Panc1 (cell line): ENCODE measurements at regions not wholly inside any gene's neighbourhood (a gene's known extent, or its start where the extent isn't known, plus 50 kb on each side); places are given as distances from the start of the nearest gene placed in this dataset.

Experiments
- ATAC-seq: fragments of 200-7000 bp; cut with Tn5 transposase; 2 replicates; pipeline ENCODE4 v1.9.1; 2020; ENCODE audit warnings: mild to moderate bottlenecking, moderate library complexity
- BruUV-seq: library from RNA; stranded (reverse); fragments of 400-500 nt; replicated peaks from 2 replicates; lab custom pipeline; 2021; lab: Mats Ljungman, UMichigan
- CTCF ChIA-PET: fragments of 300-600 bp; sonication (Branson Sonifier 250); formaldehyde crosslinking; loops from one replicate; lab custom pipeline; 2022; ENCODE audit warnings: antibody characterized with exemption; lab: Charles Lee
- POLR2A ChIA-PET: fragments of 300-600 bp; sonication (Branson Sonifier 250); formaldehyde crosslinking; loops from one replicate; lab custom pipeline; 2022; ENCODE audit warnings: antibody characterized with exemption; lab: Charles Lee
- DNase-seq: peaks from one replicate; pipeline ENCODE4 v3.0.0-alpha.2; 2010; ENCODE audit warnings: low read depth, low spot score
- H3K27ac ChIP-seq: 2 replicates; pipeline ENCODE4 v1.5.1; 2011; ENCODE audit warnings: mild to moderate bottlenecking, low read length, inconsistent platforms
- H3K27me3 ChIP-seq: fragments of 200-500 bp; sonication (Bioruptor generic); 2 replicates; pipeline ENCODE4 v1.6.0; 2014; ENCODE audit warnings: low read length, inconsistent platforms; ENCODE audit not compliant: control insufficient read depth, insufficient read depth
- H3K36me3 ChIP-seq: fragments of 200-500 bp; sonication (Bioruptor generic); 2 replicates; pipeline ENCODE4 v1.5.1; 2014; ENCODE audit warnings: inconsistent platforms, mild to moderate bottlenecking, low read length, moderate library complexity; ENCODE audit not compliant: control insufficient read depth, insufficient read depth
- H3K4me1 ChIP-seq: 2 replicates; pipeline ENCODE4 v1.5.1; 2011; ENCODE audit warnings: inconsistent platforms, mild to moderate bottlenecking, low read length, moderate library complexity; ENCODE audit not compliant: control insufficient read depth, insufficient read depth
- H3K4me3 ChIP-seq, 2 experiments: 2 replicates each; pipeline ENCODE4 v1.5.1; 2011 to 2012; ENCODE audit warnings: low read depth in 2 of 2, low read length in 2 of 2, mild to moderate bottlenecking in 2 of 2, inconsistent platforms in 1 of 2, moderate library complexity in 1 of 2
- H3K9me3 ChIP-seq: fragments of 200-500 bp; sonication (Bioruptor generic); 2 replicates; pipeline ENCODE4 v1.5.1; 2014; ENCODE audit warnings: low read depth, mild to moderate bottlenecking, inconsistent platforms, low read length, moderate library complexity; ENCODE audit not compliant: control insufficient read depth, insufficient read depth
- POLR2AphosphoS5 ChIP-seq: IDR thresholded peaks from 2 replicates; pipeline ENCODE4 v1.6.1; 2012; ENCODE audit warnings: mild to moderate bottlenecking, low read depth, low read length, moderate library complexity
- REST ChIP-seq, 2 experiments: IDR thresholded peaks; 2 replicates each; pipeline ENCODE4 v1.6.1; 2011 to 2012; ENCODE audit warnings: low read depth in 2 of 2, control low read depth in 1 of 2, low read length in 1 of 2, mild to moderate bottlenecking in 1 of 2, moderate library complexity in 1 of 2; ENCODE audit not compliant: insufficient read depth in 1 of 2
- SIN3A ChIP-seq: IDR thresholded peaks from 2 replicates; pipeline ENCODE4 v1.6.1; 2012; ENCODE audit warnings: low read depth, mild to moderate bottlenecking, low read length, moderate library complexity, borderline replicate concordance; ENCODE audit not compliant: insufficient read depth
- TCF7L2 ChIP-seq: IDR thresholded peaks from 2 replicates; pipeline ENCODE4 v1.6.1; 2011; ENCODE audit warnings: mild to moderate bottlenecking, low read depth, low read length, inconsistent platforms
- in situ Hi-C: cut with HindIII; loops from 2 replicates; pipeline ENCODE4 v1.10.0; 2016; ENCODE audit warnings: low sequenced_read_pairs, low pct_unique_long_range_greater_than_20kb
- intact Hi-C: fragments of 100-400 bp; cut with micrococcal nuclease; formaldehyde crosslinking; loops from one replicate; pipeline ENCODE4 v1.10.0; 2022; ENCODE audit not compliant: unreplicated experiment
- TF ChIP-seq, protein P1 (sequence below): fragments of 450-650 bp; IDR thresholded peaks from 2 replicates; pipeline ENCODE4 v1.5.1; 2017; ENCODE audit warnings: mild to moderate bottlenecking

DNA sequence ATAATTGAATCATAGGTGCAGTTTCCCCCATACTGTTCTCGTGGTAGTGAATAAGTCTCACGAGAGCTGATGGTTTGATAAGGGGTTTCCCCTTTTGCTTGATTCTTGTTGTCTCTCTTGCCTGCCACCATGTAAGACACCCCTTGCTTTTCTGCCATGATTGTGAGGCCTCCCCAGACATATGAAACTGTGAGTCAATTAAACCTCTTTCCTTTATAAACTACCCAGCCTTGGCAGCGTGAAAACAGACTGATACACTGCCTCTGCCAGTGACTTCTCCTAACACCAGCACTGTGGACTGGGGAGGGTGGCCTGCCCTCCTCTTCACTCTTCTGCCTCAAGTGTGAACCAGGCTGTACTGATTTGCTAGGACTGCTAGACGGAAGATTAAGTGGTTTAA is 108.6 kb downstream of the RAB11FIP2 start:
- ChIA-PET POLR2A (no interaction called here), CTCF (no interaction called here)
- TF ChIP-seq REST (IDR thresholded peaks at IDR 0.05; ENCODE audit: insufficient read depth in 1 of 2, low read depth in 2 of 2, low read length in 1 of 2) (no peak), TCF7L2 (no peak), POLR2AphosphoS5 (no peak), SIN3A (no peak)
- TF ChIP-seq, protein P1, sequence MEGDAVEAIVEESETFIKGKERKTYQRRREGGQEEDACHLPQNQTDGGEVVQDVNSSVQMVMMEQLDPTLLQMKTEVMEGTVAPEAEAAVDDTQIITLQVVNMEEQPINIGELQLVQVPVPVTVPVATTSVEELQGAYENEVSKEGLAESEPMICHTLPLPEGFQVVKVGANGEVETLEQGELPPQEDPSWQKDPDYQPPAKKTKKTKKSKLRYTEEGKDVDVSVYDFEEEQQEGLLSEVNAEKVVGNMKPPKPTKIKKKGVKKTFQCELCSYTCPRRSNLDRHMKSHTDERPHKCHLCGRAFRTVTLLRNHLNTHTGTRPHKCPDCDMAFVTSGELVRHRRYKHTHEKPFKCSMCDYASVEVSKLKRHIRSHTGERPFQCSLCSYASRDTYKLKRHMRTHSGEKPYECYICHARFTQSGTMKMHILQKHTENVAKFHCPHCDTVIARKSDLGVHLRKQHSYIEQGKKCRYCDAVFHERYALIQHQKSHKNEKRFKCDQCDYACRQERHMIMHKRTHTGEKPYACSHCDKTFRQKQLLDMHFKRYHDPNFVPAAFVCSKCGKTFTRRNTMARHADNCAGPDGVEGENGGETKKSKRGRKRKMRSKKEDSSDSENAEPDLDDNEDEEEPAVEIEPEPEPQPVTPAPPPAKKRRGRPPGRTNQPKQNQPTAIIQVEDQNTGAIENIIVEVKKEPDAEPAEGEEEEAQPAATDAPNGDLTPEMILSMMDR: no peak
- ATAC-seq (no peak), DNase-seq (no peak)
- no peak overlapping the region for H3K4me3 ChIP-seq
- BruUV-seq: no TSS peak
- in situ Hi-C loops: no loop called here
- no peaks in the 10 kb centered on the region for H3K9me3 ChIP-seq
- no peaks in the 10 kb centered on the region for H3K36me3 ChIP-seq
- intact Hi-C loops: no loop called here
- H3K27ac ChIP-seq: no peak overlapping the region
- H3K27me3 ChIP-seq: no peaks in the 10 kb centered on the region
- no peaks in the 10 kb centered on the region for H3K4me1 ChIP-seq

DNA sequence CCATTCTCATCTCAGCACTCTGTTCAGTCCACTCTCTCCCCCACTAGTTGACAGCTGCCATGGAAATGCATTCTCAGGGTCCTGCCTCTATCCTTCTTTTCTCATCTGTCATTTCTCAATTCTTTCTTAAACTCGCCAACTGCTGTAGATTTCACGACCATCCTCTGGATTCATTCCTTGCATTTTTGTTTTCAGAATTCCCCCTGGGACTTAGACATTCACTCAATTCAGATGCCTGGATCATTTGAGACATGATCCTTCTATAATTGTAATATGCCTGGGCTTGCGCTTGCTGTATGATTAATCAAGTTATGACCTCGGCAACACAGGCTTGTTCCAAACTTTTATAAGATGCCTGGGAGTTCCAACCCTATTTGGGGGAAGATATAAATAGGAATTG is 104.5 kb downstream of the RAB11FIP2 start:
- in situ Hi-C loops: no loop called here
- H3K27me3 ChIP-seq: no peaks in the 10 kb centered on the region

More for the DNA sequence above, 104.5 kb downstream of the RAB11FIP2 start:
- no TSS peak for BruUV-seq
- H3K27ac ChIP-seq: no peak overlapping the region
- H3K4me1 ChIP-seq: no peaks in the 10 kb centered on the region
- DNase-seq (no peak), ATAC-seq (no peak)
- intact Hi-C loops: no loop called here
- ChIA-PET POLR2A (no interaction called here), CTCF (no interaction called here)
- H3K4me3 ChIP-seq: no peak overlapping the region
- no peaks in the 10 kb centered on the region for H3K9me3 ChIP-seq
- TF ChIP-seq REST (IDR thresholded peaks at IDR 0.05; ENCODE audit: insufficient read depth in 1 of 2, low read depth in 2 of 2, low read length in 1 of 2) (no peak), POLR2AphosphoS5 (no peak), SIN3A (no peak), TCF7L2 (no peak)
- TF ChIP-seq, protein P1: no peak
- H3K36me3 ChIP-seq: no peaks in the 10 kb centered on the region
